ENCODE measurements at regions not wholly inside any gene's neighbourhood (a gene's known extent, or its start where the extent isn't known, plus 50 kb on each side); places are given as distances from the start of the nearest gene placed in this dataset.
"Not testable (repeated sequence)": the region's sequence is repeated elsewhere in the genome, so short reads cannot be mapped to it uniquely, and the experiment has no call there.

DNA sequence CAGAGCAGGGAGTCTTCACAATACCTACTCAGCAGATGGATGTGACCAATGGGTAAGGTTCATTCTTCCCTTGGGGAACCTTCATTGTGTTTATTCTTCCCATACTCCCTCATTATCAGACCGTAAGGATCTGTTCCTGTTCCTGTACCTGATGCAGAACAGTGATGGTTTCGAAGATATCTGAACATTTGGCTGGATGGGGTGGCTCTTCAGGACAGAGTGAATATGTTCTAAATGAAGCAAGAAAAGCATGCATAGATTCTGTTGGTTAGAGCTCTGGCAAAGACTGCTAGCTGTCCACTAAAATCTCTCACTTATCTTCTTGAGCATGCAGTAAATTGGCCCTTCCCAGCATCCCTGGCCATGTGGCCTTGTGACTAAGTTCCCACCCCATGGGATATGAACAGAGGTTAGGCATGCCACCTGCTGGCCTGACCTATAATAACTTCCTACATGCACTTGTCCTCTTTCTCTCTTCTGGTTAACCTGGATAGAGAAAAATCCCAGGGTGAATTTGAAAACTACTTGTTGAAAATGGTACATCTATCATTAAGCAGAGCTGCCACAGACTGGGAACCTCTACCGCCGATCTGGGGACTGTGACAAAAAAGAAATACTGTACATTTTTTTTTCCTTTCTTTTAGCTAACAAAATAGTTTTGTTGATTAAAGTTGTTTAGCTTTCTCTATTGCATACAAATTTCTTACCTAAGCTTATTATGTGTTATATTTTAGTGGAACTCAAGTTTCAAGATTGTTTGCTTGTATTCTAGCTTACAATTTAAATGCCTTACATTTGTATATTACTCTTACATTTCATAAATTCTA is 60.0 kb upstream of the BANK1 start:
- DNase-seq: peak; percentile 76

DNA sequence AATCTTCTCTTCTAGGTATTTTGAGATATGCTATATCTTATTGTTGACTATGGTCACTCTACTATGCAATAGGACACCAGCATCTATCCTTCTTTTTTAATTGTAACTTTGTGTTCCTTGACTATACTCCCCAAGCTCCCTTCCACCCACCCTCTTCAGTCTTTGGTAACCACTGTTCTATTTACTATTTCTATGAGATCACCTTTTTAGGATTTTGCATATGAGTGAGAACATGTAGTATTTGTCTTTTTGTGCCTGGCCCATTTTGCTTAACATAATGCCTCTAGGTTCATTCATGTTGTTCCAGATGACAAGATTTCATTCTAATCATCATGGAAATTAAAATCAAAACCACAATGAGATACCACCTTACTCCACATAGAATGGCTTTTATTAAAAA is 63.3 kb upstream of the BANK1 start:
- no peak for DNase-seq

DNA sequence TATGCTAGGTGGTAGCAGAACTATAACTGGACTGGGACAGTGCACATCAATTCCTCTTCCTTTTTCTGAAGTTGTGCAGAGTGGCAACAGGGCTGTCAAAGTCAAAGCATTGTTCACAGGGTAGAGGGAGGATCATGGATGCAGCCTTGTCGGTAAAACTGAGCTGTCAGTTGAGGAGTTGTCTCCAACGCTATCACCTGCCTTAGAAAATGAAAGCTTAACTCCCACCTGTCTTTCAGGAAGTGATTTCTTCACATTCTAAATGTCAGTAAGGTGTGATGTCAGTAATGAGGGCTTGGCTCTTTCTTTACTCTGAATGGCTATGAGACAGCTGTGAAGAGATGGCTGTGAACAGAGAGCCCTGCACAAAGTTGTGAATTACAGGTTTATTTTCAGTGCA is 66.4 kb upstream of the BANK1 start:
- DNase-seq: no peak

DNA sequence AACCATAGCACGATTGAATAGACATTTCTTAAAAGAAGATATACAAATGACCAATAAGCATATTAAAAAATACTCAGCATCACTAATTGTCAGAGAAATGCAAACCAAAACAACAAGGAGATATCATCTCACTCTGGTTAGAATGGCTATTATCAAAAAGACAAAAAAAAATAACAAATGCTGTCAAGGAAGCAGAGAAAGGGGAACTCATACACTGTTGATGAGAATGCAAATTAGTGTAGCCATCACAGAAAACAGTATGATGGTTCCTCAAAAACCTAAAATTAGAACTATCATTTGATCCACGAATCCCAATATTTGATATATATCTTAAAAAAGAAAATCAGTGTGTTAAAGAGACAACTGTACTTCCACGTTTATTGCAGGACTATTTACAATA is 71.7 kb upstream of the BANK1 start:
- no peak for DNase-seq

DNA sequence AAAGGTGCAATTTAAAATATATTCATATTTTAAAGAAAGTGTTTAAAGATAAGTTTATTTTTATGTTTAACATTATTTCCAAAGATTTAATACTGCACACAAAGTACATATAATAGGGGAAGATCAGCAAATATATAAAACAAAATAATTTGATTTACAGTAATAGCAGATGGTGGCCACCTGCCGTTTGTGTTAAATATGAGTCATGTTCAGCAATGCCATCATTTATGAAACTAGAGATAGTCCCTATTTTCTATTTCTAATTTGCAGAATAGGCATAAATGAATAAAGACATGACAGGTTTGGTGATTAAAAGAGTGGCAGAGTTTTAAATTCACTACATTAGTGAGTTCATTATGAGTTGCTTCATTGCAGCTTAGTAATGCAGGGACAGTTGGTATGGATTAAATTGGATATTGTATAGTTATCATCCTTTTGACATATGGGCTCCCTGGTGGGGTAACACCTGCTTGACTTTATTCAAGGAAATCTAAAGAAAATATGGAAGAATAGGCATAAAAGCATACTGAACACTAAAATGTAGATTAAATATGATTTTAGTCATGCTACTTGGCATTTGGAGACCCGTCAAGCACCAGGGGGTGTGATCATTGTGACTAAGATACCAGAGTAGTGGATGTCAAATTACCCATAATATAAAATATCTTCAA is 78.8 kb upstream of the BANK1 start:
- no peak for DNase-seq

DNA sequence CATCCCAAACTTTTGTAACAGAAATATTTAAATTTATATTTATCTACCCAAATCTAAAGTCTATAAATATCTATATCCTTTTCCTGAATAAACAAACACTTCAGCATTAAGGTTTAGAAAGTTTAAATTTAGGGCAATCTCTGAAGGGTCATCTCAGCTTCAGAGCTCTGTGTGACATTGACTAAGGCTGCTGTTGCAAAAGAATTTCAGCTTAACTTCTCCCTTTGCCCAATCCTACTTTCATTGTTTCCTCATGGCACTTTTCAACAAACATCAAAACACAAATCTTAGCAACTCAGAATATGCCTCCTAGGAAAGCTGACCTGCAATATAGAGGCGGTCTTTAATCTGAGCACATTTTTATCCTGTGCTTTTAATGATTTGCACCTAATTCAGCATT is 79.7 kb upstream of the BANK1 start:
- no peak for DNase-seq

DNA sequence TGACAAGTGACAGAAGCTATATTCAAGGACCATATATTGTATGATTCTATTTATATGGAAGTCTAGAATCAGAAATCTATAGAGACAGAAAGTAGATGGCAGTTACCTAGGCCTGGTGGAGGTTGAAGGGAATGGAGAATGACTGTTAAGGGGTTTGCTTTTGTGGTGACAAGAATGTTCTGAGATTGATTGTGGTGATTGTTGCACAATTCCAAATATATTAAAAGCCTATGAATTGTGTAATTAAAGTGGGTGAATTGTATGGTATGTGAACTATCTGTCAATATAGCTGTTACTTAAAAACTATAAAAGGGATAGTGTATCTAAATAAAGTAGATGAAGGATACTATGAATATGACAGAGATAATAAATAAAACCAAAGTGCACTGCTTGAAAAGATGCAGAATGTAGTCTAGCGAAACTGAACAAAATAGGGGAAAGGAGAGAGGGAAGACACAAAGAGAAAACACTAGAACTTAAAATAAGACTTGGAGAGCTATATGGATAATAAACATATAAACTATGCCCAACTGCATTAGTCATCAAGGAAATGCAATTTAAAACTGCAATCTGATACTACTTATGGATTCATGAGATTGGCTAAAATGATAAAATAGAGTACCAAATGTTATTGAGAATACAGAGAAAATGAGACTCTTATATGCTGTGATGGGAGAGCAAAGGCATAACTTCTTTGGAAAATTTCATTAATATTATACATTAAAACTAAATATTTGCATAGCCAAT is 82.1 kb upstream of the BANK1 start:
- DNase-seq: no peak

DNA sequence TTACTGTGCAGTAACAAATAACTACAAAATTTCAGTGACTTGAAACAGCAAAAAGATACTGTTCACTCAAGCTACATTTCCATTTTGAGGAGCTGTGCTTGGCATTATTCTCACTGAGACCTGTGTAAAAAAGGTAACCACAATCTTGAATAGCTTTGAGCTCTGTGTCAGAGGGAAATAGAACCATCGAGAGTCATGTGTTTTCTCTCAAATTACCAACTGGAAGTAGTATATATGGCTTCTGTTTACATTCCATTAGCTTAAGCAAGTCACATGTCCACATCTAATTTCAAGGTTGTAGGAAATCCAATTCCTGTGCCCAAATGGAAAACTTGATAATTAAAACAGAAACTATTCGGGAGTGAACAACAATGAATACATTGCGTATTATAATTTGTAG is 82.9 kb upstream of the BANK1 start:
- no peak for DNase-seq

DNA sequence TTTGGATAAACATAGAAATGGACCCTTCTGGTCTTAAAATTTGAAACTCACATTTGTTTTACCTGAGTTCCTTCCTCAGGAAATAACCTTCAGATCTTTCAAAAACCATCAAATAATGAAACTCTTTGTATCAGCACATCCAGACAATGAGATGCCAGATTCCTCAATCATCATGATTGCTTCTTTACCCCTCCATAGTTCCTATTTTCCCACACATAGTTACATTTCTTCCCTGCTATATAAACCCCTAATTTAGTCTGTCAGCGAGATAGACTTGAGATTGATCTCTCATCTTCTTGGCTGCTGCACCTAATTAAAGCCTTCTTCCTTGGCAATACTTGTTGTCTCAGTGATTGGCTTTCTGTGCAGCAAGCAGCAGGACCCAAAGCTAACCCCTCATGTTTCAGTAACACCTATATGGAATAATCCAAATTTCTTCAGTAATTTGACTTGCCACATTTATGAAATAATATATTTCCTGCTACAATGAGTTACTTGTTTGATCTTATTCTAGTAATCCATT is 83.9 kb upstream of the BANK1 start:
- no peak for DNase-seq

DNA sequence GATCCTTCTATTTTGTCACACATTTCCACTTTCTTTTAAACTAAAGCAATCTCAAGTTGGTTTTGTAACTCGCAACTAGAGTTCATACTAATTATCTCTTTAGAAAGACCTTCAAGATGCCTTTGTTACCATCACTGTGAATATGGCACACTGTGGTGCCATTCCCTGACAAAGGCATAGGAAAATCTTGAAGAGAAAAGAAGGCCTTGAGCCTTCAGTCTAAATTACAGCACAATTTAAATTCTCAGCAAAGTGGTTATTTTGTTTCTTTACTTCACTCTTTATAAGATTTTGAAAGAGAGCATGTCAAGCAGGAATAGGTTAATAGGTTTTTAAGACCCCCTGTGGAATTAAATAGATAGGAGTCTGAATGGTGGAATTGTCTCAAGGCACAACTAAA is 89.0 kb upstream of the BANK1 start:
- DNase-seq: no peak

DNA sequence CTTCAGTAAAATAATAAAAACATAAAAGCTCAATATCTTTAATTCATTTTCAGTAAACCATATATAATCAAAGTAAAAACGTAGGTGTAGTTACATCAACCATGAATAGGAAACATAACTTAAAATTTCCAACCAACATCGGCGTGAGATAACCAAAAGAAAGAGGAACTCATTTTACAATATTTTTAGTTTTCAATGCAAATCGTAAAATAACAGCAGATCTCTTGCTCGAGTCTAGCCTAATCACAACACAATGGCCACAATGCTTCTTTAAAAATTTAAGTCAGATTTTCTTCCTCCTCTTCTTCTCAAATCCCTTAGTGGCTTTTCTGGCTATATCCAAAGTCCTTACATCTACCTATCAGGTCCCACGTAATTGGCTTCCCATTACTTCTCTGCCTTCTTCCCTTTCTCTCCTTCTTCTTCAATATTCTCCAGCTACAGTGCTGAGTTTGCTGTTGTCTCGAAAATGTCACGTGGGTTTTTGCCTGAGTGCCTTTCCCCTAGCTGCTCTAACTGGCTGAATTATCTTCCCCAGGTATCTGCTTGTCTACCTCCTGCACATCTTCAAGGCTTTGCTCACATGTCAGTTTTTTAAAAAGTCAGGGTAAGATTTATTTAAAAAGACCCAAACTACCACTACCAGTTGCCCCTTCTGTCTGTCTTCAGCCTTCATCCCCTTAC is 90.9 kb upstream of the BANK1 start:
- DNase-seq: no peak

DNA sequence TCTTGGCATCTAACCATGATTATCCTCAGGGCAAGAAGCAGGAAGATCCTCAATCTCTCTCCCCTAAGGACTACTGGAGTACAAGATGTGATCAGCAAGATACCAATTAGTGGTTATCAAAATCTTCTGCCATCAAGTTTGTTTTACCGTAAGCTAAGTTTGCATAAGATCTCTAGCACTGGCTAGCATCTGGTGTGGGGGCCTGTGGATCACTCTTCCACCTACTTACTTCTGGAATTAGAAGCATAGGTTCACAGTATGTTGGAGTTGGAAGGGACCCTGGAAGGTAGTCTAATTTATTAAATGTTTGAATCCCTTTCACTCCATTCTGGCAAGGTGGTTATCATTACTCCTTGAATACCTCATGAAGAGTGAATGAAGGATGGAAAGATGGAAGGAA is 93.3 kb upstream of the BANK1 start:
- DNase-seq: no peak

DNA sequence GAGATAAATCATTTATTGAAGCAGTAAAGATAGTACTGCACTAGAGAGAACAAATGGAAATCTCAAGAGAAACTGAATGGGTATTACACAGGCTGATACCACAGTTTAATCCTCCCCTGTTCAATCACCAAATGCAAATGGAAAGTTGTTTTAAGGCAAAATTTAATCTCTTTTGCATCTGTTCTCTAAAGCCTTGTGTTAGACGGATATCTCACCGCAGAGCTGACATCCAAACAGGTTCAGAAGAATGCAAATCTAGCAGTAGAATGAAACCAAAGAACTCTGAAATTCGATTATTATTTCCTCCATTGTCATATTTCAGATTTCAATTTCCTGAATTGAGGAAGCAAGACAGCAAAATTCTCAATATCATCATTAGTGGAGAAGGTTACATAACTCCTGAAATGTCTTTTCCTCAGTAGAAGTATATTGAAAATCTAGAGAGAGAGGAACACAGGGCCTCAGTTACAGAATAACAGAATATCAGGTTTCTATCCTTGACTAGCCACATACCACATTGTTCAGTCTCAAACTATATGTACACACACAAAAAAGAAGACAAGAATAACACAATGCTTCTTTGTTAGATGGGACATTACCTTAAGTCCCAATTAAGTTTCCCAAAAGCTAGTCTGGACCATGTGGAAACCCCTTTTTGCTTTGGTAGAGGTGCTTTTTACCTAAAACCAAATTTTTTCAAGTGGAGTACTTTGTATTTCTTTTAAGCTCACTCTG is 94.1 kb upstream of the BANK1 start:
- DNase-seq: no peak

DNA sequence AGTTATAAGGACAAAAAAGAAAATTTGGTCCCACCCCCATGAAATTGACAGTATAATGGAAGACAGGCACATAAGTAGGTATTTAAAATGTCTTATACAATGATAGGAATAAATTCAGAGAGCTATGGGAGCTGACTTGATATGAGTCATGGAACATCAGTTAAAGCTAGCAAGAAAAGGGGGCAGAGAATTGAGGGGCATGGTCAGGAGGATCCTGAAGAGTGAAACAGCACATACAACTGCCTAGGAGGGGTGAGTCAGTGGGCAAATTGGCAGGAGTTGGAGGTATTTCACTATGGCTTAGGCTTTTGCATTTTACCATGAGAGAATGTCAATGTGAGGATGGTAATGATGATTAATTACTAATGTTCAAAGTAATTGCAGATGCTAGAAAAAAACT is 95.4 kb upstream of the BANK1 start:
- no peak for DNase-seq

DNA sequence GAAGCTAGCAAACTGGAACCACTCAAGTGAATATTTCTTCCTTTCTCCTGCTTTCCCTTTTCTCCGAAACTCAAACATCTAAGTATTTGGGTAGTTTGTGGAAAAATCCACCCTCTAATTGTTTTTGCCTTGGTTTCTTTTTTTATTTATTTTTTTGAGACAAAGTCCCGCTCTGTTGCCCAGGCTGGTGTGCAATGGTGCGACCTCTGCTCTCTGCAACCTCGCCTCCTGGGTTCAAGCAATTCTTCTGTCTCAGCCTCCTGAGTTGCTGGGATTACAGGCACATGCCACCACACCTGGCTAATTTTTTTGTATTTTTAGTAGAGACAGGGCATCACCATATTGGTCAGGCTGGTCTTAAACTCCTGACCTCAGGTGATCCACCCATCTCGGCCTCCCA is 96.1 kb upstream of the BANK1 start:
- not testable (repeated sequence) for DNase-seq

DNA sequence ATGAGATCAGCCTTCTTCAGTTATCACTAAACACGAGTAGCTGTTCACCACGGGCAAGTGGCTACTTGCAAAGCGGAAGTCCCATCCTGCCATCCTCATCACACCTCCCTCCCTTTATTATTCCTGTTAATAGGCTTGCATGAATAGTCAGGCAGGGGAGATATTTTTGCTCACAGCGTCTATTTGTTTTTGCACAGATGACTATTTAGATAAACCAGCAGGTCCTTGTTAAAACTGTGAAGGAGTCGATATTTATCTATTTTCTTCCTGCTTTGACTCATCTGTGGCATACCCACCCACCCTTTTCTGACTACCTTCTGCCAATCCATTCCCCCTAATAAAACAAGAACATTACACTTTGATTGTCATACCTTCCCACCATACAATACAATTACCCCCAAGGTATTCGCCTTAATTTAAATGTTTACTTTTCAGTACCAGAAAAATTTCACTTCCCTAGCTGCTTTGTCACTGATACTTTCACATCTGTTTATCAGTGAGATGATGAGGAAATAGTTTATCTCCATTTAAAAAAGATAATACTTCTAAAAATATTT is 96.6 kb upstream of the BANK1 start:
- no peak for DNase-seq

DNA sequence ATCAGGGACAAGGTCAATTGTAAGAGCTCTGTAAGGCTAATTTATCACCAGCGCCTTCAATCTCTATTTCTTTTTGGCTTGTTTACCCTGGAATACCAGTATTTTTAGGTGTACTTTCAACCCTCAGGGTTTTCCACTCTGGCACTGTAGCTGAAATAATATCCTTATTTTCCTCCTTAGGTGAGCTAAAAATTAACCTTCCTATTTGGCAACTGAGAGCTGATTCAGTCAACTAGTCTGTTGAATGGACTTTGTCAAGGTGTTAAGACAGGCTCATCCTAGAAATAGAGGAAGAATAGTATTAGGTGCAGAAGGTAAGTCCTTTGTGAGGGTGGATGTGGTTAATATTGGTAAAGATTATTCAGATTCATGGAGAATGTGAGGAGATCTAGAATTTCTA is 101.3 kb upstream of the BANK1 start:
- no peak for DNase-seq

DNA sequence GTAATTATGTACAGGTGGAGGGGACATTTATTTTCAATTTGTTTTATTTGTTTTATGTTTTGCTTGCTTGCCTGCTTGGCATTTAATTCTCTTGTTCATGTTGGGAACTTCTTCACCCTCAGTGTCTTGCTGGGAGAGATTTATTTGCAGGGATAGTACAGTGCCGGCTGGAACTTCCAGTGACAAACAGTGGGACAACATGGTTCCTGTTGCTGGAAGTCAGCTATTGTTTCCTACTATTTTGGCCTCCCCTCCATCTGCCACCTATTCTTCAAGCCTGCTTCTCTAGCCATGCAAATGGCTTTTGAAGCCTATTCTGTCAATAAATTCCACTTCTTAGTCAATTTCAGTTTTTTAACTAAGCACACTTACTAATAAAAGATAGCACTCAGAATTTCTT is 105.4 kb upstream of the BANK1 start:
- DNase-seq: no peak

DNA sequence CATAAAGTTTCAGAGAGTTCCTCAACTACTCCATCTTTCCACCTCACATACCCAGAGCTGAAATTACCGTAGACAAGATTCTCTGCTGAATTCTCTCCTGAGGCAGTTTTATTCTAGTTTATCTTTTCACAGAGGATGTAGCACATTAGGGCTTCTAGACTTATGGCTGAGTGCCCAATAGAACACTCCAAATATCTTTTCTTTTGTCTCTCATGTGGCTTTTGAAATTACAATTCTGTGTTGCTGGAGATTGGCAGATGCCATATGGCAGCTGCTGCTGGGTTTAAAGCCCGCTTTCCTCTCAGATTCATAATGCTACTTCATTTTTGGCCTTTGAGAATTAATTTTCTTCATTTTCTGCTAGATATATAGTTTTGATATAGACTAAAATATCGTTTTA is 107.6 kb upstream of the BANK1 start:
- DNase-seq: no peak

DNA sequence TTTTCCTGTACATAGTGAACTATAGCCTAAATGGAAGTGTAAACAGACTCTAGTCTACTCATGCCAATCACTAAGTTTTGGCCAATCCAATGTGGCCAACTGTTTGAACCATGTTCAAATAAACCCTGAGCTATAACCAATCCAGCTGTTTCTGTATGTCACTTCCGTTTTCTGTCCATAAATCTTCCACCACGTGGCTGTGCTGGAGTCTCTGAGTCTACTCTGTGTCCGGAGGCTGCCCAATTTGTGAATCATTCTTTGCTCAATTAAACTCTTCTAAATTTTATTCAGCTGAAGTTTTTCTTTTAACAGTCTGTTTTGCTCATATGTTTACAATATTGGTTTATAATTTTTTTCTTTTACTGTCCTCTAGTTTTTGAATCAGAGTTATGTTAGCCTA is 112.3 kb upstream of the BANK1 start:
- no peak for DNase-seq

DNA sequence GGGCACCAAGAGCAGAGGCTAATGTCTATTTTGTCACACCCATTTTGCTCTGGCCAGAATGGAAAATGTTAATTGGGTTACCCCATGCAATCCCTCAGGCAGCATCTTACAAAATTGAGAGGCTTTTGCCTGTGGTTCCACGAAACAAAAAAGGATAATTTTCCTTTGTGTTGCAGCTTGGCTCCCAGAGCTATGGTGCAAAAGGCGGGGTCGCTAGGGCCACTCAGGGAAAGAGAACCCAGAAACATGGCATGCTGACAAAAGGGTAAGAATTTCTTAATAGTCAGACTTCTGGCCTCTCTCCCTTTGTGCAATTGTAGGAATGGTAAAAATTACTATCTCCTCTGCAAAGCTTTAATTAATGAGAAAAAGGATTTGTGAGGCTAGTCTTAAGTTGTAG is 119.6 kb upstream of the BANK1 start:
- DNase-seq: no peak

DNA sequence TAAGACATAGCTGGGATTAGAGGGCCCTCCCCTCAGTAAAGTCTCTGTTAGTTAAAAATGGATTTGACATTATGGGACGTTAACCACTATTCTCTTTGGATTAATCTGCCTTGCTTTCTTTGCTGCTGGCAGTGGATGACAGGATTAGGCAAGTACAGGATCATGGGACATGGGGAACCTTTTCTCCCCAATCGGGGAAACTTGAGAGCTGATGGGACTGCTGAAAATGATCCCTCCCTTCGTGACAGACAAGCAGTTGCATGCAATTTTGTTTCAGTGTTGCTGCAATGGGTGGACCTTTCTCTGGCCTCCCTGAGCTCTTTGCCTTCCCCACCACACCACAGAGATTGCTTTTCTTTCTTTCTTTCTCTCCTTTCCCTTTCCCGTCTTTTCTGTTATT is 120.2 kb upstream of the BANK1 start:
- no peak for DNase-seq
